ENCODE measurements at regions not wholly inside any gene's neighbourhood (a gene's known extent, or its start where the extent isn't known, plus 50 kb on each side); places are given as distances from the start of the nearest gene placed in this dataset.

DNA sequence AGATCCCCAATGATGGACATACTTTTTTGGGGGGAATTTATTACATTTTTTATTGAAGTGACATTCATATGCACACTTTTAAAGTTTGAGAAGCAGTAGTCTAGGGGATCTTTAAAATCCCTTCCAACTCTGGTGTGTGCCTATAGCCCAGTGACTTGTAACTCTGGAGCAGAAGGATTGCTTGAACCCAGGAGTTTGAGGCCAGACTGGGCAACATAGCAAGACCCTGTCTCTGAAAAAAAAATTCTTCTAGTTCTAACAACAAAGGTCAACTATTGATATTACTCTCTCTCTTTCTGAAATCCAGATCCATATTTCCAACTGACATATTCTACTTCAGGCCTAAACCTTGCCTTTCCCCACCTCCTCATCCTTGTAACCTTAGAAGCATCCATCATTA lies 148.2 kb upstream of the SPRY4 start:
- DNase-seq: no peak

DNA sequence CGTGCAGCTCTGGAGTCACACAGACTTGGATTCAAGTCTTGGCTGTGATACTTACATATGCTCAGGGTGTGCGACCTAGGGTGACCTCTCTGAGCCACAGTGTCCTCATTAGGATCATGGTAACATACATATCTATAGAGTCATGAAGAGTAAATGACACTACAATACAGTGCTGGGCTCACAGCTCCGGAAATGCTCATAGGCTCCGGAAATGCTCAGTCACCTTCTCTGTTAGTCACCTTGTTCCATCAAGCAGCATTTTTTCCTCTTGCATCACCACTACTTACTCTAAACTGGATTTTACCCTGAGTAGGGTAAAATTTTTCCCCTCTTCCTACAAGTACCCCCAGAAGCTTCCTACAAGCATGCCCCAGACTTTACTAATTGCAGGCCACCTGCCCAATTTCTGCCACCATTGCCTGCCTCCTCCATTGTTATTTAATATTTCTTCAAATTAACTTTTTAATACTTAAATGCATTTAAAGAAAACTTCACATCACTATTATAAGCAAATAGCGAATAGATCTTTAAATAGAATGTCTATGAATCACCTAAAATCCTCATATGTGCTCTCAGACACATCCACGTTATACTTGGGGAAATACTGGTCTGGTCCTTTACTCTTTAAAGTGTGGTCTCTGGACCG lies 147.6 kb upstream of the SPRY4 start:
- DNase-seq: no peak

DNA sequence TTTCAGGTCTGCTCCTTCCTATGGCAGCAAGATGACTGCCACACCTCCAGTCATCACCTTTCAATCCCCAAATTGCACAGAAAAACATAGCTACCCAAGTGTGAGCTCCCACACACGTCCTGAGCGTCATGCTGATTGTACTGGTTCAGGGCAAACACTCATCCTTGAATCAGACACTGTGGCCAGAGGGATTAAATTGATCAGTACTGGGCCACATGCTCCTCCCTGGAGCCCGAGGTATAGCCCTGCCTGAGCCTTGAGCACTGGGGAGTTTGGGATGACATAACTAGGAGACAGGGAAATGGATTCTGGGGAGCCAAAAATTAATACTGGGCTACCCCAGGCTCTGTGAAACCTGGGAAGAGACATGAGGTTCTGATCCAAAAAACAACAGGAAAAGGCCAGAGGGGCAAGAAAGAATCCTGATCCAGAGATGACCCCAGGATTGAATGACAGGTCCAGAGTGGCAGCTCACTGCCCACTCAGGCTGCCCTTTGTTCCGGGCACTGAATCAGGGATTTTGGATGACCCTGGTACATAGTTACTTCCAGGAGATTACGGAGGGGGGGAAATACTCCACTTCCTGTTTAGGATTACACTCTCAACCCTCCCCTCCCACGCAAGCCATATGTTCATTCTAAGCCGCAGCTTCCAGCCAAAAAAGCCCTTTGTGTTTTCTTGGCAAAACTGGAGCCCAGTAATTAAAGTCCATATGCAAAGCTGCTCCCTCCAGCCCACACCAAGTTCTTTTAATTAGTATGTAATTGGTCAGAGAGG lies 141.6 kb upstream of the SPRY4 start:
- peak; percentile 20 for DNase-seq

DNA sequence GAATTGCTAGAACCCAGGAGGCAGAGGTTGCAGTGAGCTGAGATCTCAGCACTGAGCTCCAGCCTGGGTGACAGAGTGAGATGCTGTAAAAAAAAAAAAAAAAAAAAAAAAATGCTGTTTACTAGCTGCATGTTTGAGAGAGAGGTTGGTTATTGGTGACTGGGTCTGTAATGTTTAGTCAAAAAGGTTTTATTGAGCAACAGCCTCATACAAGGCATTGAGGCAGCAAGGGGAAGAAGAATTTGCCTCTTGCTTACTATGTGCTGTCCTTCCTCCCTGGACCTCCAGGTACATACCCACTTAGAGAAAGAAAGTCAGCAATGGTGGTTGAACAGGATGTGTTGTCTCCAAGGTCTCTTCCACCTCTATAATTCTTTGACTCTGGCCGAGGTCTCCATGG lies 140.7 kb upstream of the SPRY4 start:
- DNase-seq: no peak

DNA sequence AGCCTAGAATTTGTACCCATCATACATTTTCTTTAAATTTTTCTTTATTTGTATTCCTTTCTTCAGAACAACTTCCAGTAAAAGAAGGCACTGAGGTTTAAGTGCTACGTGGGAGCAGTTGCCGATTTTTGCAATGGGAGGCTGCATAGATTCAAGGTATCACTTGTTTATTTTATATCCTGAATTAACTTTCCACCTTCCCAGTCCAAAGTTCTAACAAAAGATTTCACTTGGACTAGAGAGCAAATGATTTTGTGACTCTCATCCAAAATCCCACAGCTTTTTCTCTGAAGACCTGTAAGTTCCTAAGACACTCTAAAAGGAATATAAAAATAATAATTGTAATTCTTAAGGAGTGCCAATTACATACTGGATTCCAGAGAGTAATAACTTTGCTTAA lies 139.1 kb upstream of the SPRY4 start:
- no peak for DNase-seq

DNA sequence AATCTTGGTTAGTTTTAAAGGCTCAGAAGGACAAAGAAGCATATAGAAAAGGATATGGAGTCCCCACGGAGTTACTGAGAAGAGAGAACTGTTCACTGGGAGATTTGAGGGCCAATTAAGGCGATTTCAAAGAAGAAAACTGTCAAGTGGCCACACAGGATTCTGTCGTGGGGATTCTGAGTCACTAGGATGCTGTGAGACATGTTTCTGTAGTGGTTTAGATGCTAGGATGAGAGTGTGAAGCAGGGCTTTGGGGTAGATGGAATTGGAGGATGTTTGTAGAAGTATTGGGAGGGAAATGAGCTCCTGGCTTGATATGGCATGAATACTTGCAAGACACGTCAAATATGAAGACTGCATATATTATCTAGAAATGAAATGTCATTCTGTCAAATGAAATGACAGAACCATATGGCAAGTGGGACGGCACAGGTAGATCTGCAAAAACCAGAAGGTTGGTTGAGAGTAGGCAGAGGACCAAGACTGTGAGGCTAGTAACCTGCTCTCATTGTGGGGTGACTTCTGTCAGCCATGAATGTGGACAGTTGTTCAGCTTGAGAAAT lies 136.3 kb upstream of the SPRY4 start:
- DNase-seq: no peak

DNA sequence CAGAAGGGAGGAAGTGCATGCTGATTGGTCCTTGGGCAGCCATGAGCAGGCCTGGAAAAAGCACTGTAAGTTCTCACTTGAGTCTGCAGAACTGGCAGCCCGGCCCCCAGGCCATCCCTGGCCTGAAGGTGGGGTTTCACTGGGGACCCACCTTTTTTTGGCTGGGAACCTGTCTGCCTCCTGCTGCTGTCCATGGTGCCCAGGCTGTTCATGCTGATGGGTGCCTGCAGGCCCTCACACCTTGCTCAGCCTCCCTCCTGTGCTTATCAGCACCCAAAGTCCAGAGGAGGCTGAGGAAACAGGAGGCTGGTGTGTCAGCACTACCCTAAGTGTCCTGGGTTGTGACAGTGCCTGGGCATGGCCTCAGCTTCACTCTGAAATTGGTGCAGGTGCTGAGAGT lies 134.4 kb upstream of the SPRY4 start:
- DNase-seq: no peak

DNA sequence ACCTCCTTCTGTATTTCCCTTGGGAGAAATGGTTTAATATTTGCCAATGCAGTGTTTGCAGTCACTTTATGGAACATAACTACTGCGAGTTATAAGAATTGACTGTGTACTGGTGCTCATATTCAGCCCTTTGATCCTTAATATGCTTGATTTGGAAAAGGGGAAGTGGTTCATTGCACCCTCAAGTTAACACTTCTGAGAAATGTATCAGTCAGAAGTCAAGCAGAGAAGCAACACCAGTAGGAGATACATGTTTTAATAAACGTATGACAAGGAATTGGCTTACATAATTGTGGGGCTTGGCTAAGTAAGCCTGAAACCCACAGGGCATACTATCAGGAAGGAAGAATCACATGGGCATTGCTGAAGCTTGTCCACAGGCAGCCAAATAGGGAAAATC lies 131.0 kb upstream of the SPRY4 start:
- DNase-seq: no peak

DNA sequence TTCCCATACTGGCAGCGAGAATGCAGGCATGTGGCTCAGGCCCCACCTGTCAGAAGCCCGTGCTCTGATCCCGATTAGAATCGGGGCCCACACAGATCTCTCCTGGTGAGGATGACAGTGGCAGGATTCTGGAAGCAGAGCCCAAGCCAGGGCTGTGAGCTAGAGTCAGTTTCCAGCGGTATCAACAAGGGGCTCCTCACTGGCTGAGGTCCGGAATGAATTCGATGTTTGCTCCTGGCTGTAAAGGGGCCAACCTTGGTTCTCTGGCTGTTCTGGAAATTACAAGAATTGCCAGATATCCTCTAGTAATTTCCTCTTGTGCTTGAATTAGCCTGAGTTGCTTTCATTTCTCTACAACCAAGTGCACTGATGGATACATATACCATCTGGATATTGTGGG lies 129.1 kb upstream of the SPRY4 start:
- no peak for DNase-seq

DNA sequence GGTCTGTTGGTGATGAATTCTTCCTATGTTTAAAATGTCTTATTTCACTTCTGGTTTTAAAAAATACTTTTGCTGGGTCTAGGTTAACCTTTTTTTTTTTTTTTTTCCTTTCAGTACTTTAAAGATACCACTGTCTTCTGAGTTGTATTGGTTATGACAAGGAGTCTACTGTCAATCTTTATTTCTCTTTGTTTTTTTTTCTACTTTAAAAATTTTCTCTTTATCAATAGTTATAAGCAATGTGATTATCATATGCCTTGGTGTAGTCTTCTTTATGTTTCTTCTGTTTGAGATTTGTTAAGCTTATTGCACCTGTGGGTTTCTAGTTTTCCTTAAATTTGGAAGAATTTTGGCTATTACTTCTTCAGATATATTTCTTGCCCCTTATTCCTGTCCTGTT lies 125.6 kb upstream of the SPRY4 start:
- DNase-seq: no peak

DNA sequence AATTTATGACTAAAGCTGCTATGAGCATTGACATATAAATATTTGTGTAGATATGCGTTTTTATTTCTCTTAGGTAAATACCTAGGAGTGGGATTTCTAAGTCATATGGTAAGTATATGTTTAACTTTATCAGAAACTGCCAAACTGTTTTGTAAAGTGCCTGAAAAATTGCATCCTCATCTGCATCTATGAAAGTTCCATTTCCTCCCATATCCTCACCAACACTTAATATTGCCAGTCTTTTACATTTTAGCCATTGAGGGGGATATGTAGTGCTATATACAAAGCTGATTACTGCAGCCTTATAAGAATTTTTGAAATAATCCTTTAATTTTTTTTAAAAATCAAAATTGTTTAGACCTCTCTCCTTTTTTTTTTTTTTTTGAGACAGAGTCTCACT lies 123.1 kb upstream of the SPRY4 start:
- DNase-seq: no peak

DNA sequence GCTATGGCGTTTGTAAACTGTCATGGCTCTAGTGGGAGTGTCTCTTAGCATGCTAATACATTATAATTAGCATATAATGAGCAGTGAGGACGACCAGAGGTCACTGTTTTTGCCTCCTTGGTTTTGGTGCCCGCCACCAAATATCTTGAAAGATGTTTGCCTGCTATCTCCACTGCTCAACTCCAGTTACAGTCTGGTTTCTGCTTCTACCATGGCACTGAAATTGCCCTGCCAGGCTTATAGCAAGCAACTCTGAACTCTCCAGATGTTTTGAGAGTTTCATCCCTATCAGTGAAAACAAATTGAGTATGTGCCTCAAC lies 122.1 kb upstream of the SPRY4 start:
- DNase-seq: no peak

DNA sequence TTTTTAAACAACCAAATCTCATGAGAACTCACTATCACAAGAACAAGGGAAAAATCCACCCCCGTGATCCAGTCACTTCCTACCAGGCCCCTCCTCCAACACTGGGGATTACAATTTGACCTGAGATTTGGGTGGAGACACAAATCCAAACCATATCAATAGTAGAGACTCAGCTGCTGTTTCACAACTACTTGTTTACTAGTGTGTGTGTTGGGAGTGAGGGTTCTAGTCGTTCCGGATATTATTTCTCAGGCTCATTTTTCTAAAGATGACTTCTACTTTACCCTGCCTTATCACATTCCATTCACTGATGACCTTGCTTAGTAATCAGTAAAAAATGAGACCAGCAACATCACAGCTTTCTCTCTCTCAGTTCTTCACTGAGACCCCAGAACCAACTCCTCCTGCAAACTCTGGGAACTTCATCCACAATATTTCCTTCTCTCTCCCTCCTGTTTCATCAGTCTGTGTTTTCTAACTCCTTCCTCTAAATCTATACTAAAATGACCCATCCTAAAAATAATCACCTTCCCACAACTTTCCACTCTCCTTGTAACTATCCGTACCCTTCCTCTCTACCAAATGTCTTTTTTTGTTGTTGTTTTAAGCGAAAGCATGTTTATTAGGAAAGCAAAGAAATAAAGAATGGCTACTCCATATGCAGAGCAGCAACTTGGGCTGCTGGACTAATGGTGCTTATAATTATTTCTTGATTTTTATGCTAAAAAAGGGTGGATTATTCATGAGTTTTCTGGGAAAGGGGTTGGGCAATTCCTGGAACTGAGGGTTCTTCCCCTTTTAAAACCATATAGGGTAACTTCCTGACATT lies 121.5 kb upstream of the SPRY4 start:
- DNase-seq: no peak

DNA sequence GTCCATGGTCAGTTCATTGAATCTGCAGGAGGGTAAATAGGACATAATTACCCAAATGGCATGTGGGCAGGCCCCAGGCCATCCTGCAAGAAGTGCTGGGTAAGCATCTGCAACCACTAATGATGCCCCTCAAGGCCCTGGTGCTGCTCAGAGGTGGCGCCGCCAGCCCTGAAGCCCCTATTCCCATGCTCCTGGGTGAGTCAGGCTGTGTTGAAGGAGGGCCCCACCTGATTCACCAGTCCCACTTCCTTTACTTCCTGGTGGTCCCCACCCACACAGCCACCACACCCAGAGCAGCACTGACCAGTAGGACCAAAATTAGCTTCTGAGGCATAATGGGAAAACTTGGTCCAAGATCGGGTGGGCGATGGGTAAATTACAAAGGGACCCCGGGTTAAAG lies 120.4 kb upstream of the SPRY4 start:
- no peak for DNase-seq

DNA sequence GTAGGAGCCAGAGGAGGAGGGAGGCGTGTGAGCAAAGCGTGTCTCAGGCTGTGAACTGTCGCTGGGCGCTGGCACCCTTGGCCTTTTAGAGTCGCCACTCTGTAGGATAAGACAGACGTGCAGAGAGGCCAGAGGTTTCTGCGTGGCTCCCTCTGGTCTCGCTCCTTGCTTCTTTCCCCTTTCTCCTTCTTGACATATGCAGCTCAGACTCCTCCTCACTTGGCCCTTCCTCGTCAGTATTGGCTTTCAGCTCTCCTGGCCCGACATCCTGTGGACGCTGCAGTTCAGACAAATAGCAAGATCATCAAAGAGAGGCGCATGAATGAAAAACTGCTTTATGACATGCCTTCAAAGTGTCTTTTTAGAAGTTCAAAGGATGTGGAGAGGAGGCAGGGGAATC lies 116.8 kb upstream of the SPRY4 start:
- DNase-seq: no peak

DNA sequence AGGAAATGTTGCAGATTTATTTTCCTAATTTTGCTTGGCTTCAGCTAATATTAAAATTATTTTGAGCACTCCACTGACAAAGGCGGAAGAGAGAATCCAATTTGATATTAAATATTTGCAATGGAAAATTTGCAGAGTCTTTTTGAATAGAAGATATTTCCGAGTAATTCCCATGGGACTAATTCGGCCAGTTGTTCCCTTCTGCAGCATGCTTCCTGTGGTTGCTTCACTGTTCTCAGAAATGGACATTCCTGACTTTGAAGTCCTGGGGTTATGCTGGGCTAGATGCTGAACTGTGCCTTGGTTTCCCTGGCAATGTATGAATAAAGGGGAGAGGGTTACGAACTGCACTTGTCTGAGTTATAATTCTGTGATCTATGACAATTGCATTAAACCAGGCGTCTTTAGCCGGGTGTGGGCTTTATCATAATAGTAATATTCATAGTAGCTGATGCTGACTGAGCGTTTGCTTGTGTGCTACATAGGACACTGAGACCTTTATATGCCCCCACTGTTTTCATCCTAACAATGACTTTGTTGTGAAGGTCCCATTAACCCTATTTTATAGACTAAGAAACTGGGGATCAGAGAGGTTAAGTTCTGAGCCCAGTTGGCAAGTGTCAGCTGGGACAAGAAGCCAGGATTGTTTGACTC lies 114.5 kb upstream of the SPRY4 start:
- no peak for DNase-seq

DNA sequence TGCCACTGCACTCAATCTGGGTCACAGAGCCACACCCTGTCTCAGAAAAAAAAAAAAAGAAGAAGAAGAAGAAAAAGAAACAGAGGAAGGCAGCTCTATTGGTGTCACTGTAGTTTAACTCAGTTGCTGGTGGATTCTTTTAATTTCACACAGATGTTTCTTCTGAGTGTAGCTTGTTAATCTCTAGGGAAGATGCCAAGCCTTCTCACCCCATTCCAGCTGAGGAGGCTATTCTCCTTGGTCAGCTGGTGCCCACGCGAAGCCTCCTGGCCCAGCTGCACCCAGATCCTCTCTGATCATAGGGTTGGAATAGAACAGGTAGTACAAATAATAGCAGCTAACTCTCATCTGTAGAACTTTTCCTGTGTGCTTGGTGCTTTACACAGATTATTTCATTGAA lies 113.8 kb upstream of the SPRY4 start:
- DNase-seq: no peak

DNA sequence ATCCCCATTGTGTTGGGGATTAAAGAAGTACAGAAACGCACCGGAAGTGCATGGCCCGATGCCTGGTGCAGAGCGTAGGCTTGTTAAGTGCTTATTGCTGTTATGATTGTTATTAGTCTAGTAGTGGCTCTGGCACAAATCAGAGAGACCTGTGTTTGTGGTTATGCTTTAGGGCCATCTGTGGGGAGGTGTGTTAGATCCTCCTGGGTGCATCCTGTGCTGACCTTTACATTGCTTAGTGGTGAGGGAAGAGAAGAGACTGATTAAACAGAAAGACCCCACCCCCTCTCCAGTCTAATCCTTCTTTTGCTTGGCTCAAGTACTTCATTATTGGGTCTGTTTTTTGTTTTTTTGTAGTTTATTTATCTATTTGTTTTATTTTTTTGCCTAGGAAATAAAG lies 112.7 kb upstream of the SPRY4 start:
- DNase-seq: no peak

DNA sequence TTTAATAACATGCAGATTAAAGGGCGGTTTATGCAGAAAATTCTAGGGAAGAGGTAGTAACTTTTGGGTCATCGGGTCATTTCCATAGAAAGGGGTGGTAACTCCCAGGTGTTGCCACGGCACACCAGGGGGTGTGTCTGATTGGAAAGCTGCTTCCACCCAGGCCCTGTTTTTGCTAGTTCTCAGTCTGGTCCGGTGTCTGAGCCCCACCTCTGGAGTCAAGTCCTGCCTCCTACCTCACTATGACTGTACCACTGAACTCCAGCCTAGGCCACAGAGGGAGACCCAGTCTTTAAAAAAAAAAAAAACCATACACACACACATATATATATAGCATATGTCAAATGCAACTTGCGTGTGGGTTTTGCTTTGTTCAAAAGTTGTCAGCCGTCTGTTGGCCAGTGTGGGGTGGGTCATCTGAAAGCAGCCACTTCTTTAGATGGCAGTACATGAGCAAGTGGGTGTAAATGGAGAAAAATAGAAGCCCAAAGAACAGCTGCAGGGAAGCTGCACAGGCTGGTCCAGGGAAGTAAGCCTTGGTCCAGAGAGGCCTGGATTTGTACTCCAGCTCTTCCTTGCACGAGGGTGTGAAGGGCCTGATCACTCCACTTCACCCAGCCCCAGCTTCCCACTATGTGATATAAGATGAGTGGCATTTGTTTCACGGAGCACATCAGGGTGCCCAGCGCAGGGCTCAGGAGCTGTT lies 110.7 kb upstream of the SPRY4 start:
- DNase-seq: no peak

DNA sequence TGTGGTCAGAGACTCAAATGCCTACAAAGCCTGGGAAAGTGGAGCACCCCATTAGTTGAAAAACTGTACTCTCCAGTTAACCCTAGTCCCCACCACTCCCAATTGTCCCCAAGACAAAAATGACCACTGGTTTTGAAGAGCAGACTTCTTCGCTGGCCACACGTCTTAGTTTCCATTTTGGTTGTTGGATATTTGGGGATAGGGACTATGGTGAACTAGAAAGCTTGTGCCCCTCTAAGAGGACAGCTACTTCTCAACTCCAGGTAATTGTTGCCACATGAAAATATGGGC lies 109.4 kb upstream of the SPRY4 start:
- DNase-seq: no peak

DNA sequence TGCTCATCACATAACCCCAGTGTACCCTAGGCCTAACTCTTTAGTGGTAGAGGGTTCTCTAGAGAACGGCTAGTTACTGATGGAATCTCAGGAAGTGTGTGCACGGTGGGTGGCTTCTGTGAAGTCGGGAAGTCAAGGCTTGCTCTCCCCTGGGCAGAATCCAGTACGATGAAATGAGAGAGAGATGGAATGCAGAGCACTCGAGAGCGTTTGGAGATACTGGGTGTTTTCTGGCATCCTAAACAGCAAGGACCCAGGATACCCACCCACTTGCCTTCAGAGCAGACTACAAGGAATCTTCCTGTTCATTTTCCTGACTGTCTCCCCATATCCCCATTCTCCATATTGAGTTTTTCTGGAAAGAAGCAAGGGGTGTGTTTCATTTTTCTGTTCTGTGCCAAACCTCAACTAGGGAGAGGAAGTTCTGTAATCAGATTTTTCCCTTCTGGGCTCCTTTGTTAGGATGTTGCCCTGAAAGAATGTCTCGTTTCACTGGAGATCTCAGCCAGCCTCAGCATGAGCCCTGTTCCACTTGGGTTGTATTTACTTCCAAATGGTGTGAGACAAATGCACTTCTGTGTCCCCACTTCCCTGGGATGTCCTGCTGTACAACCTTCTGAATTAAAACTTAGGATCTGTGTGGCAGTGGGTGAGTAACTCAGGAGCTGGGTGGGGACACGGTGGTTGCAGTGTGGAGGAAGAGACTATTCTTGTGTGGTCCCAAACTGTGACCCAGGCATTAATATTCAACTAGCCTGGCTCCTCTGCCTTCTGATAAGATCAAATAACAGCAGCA lies 108.9 kb upstream of the SPRY4 start:
- no peak for DNase-seq

DNA sequence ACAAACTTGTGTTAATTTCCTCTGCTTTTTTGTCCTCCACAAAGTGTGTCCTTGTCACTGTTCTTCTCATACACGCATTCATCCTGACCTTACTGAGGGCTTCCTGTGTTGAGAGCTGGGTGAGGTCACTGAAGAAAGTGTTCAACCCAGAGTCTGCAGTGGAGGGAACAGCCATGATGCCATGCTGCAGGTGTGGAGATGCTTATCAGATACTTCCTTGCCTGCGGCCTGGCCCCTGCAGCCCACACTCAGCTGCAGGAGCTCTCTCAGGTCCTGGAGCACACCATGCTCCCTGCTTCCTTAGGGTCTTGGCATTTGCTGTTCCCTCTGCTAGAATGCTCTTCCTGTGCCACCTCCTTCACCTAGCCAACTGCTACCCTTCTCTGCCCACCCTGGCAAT lies 108.1 kb upstream of the SPRY4 start:
- no peak for DNase-seq

Data from NCI-H2171 (cell line).